HepG2 (cell line): ENCODE measurements at regions not wholly inside any gene's neighbourhood (a gene's known extent, or its start where the extent isn't known, plus 50 kb on each side); places are given as distances from the start of the nearest gene placed in this dataset.

ENCODE experiments used
- ATAC-seq: fragments of 200-7000 bp; cut with Tn5 transposase; 3 replicates; pipeline ENCODE4 v1.9.1; 2020; ENCODE audit warnings: mild to moderate bottlenecking, moderate library complexity
- BruUV-seq: library from RNA; stranded (reverse); fragments of 400-500 nt; replicated peaks from 2 replicates; lab custom pipeline; 2021; lab: Mats Ljungman, UMichigan
- CTCF ChIA-PET: fragments of 300-600 bp; formaldehyde crosslinking; extraction: SDS; loops from one replicate; lab custom pipeline; 2021; ENCODE audit warnings: low total read pairs, inconsistent platforms, low intra/inter-chr PET ratio; lab: Yijun Ruan, JAX
- POLR2A ChIA-PET: fragments of 350-600 bp; sonication (Branson Sonifier 250); formaldehyde crosslinking; loops from one replicate; lab custom pipeline; 2020; ENCODE audit warnings: antibody characterized with exemption, inconsistent platforms; lab: Yijun Ruan, JAX
- DNase-seq: peaks from one replicate; pipeline ENCODE4 v3.0.0-alpha.2; 2015; ENCODE audit warnings: low spot score
- FAIRE-seq: peaks from 3 replicates; lab custom pipeline; 2011; peaks lifted over from hg19 to GRCh38; lab: Jason Lieb, UNC
- H2AFZ ChIP-seq: one replicate; pipeline ENCODE4 v1.6.1; 2011; ENCODE audit warnings: low read length, inconsistent platforms
- H3K27ac ChIP-seq: fragments of 300-600 bp; 3 replicates; pipeline ENCODE4 v1.8.0; 2011; ENCODE audit warnings: mixed run types, mild to moderate bottlenecking, mixed read lengths, low read length, inconsistent platforms; ENCODE audit not compliant: insufficient read depth; ENCODE audit errors: extremely low read length
- H3K27me3 ChIP-seq, 2 experiments: fragments of 200-600 bp in 1 of 2; 2 replicates in 1 of 2; 3 replicates in 1 of 2; pipeline versions ENCODE4 v1.6.0 to v1.8.0; 2011; ENCODE audit warnings: low read length in 2 of 2, mild to moderate bottlenecking in 2 of 2, moderate library complexity in 2 of 2, inconsistent platforms in 1 of 2; ENCODE audit not compliant: insufficient read depth in 2 of 2, control insufficient read depth in 1 of 2
- H3K36me3 ChIP-seq, 2 experiments: fragments of 200-600 bp in 1 of 2; replicated peaks in 1 of 2; 2 replicates in 1 of 2; 3 replicates in 1 of 2; pipeline versions ENCODE4 v1.5.1 to v1.8.0; 2011; ENCODE audit warnings: low read length in 2 of 2, inconsistent platforms in 1 of 2; ENCODE audit not compliant: insufficient read depth in 2 of 2, control insufficient read depth in 1 of 2
- H3K4me1 ChIP-seq: 2 replicates; pipeline ENCODE4 v1.5.1; 2012; ENCODE audit warnings: low read length, inconsistent platforms; ENCODE audit not compliant: insufficient read depth
- H3K4me2 ChIP-seq: 2 replicates; pipeline ENCODE4 v1.6.0; 2011; ENCODE audit warnings: low read depth, low read length, inconsistent platforms
- H3K4me3 ChIP-seq, 3 experiments: fragments of 200-600 bp in 1 of 3; sonication (generic), shearing (Covaris generic) in 1 of 3; replicated peaks in 1 of 3; 2 replicates each; pipeline ENCODE4 v1.5.1; 2011 to 2016; ENCODE audit warnings: low read length in 3 of 3, inconsistent platforms in 2 of 3, low read depth in 2 of 3, mild to moderate bottlenecking in 2 of 3, control low read depth in 1 of 3, mixed read lengths in 1 of 3; ENCODE audit not compliant: insufficient read depth in 1 of 3
- H3K79me2 ChIP-seq: one replicate; pipeline ENCODE4 v1.6.1; 2011; ENCODE audit warnings: low read length, inconsistent platforms; ENCODE audit not compliant: insufficient read depth
- H3K9ac ChIP-seq: 2 replicates; pipeline ENCODE4 v1.6.0; 2011; ENCODE audit warnings: mild to moderate bottlenecking, low read depth, low read length, inconsistent platforms; ENCODE audit not compliant: insufficient read depth
- H3K9me3 ChIP-seq: 2 replicates; pipeline ENCODE4 v1.5.1; 2012; ENCODE audit warnings: mild to moderate bottlenecking, low read length
- H4K20me1 ChIP-seq: 2 replicates; pipeline ENCODE4 v1.6.0; 2011; ENCODE audit warnings: inconsistent platforms, mild to moderate bottlenecking, low read length, moderate library complexity; ENCODE audit not compliant: insufficient read depth
- ATF7 ChIP-seq, 2 experiments: fragments of 450-650 bp in 1 of 2; sonication (generic) in 1 of 2; formaldehyde crosslinking in 1 of 2; IDR thresholded peaks; 2 replicates each; pipeline versions ENCODE4 v1.4.0 to v1.6.1; 2016 to 2020; ENCODE audit warnings: antibody characterized with exemption in 1 of 2, mild to moderate bottlenecking in 1 of 2, missing genetic modification reagents in 1 of 2
- CBX1 ChIP-seq: IDR thresholded peaks from one replicate; pipeline ENCODE4 v1.6.1; 2016; ENCODE audit warnings: antibody characterized with exemption, low read depth
- HMG20A ChIP-seq: IDR thresholded peaks from 2 replicates; pipeline ENCODE4 v1.6.1; 2016; ENCODE audit warnings: borderline replicate concordance
- KDM6A ChIP-seq: IDR thresholded peaks from 2 replicates; pipeline ENCODE4 v1.6.1; 2016; ENCODE audit warnings: low read depth
- NFE2 ChIP-seq: sonication (generic); formaldehyde crosslinking; IDR thresholded peaks from 2 replicates; pipeline ENCODE4 v1.4.0; 2020; ENCODE audit warnings: missing genetic modification reagents
- ZNF142 ChIP-seq: sonication (generic); formaldehyde crosslinking; IDR thresholded peaks from 2 replicates; pipeline ENCODE4 v1.4.0; 2020; ENCODE audit warnings: missing genetic modification reagents
- ZNF225 ChIP-seq: sonication (generic); formaldehyde crosslinking; IDR thresholded peaks from 2 replicates; pipeline ENCODE4 v1.4.0; 2020; ENCODE audit warnings: mild to moderate bottlenecking, missing genetic modification reagents
- ZNF629 ChIP-seq: sonication (generic); formaldehyde crosslinking; conservative IDR thresholded peaks from 2 replicates; pipeline ENCODE4 v1.5.0; 2020; ENCODE audit warnings: missing genetic modification reagents
- WGBS: methylation state at CpG from one replicate; pipeline ENCODE4 v1.1.6; 2017; ENCODE audit warnings: low lambda C conversion rate; 5-methylcytosine and 5-hydroxymethylcytosine counted together
- in situ Hi-C: cut with HindIII; loops from 2 replicates; pipeline ENCODE4 v1.10.0; 2017; ENCODE audit warnings: low pct_unique_long_range_greater_than_20kb; ENCODE audit not compliant: extremely low pct_ligation_motif_present
- intact Hi-C: fragments of 100-400 bp; cut with micrococcal nuclease; formaldehyde crosslinking; loops from one replicate; pipeline ENCODE4 v1.10.0; 2022; ENCODE audit not compliant: unreplicated experiment

DNA sequence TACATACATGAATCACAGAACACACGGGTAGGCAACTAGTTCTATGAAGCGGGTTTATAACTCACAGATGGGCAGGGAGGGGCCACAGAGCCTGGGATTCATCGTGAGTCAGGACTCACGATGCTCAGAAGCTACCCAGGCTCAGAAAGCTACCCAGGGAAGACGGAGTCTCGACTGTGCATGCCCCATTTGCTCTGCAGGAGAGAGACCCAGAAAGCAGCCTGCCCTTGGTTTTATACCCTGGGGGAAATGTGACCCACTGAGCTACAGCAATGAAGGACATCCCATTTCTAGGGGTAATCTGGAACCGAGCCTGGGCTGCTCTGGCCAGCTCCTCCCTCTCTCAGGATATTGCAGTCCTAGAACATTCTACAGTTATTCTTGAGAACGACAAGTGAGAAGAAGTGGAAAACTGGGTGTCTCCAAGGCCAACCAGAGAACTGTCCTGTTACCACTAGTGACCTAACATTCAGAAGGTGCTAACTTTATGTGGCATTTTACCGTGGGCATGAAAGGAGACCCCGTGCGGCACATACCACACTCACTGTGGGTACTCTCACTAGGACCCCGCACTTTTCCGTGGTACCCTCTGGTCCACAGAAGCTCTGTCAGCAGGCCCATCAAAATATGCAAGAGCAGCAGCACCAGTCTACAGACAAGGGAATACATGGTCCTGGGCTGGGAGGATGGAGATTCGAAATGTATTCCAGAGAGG, 201.9 kb upstream of the PMEPA1 start (continued):
- TF ChIP-seq ZNF142 (CRISPR knock-in tag) = no peak
- TF ChIP-seq ATF7 (IDR thresholded peaks at IDR 0.05) = no peak
- no peak for TF ChIP-seq ATF7 (CRISPR knock-in tag; IDR thresholded peaks at IDR 0.05)
- TF ChIP-seq CBX1 = no peak
- no peak for TF ChIP-seq NFE2 (CRISPR knock-in tag)
- TF ChIP-seq ZNF225 (CRISPR knock-in tag) = no peak

DNA sequence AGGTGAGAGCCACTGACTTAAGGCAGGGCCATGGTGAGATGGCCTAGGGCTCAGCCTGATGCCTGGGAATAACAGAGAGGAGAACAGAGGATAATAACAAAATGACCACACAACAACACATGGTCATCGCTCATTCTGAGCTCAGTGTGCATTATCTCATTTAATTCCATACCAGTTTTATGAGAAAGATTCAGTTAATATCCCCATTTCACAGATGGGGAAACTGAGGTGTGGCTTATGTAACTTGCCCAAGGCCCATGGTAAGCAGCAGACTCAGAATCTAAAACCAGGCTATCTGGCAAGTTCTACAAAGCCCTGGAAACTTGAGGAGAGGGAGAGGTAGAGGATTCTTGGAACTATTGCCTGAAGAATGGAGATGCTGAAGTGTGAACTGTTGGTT, 200.9 kb upstream of the PMEPA1 start:
- WGBS = 0% methylated on average over 1 of the region's 1 CpG
- in situ Hi-C loops = no loop called here
- H3K27ac ChIP-seq = no peak overlapping the region
- H3K4me3 ChIP-seq = no peak overlapping the region
- FAIRE-seq (no peak), DNase-seq (no peak), ATAC-seq (no peak)
- TF ChIP-seq HMG20A (no peak), ZNF629 (CRISPR knock-in tag) (peak; percentile 71), KDM6A (no peak)
- H3K9me3 ChIP-seq = no peaks in the 10 kb centered on the region
- H3K4me2 ChIP-seq = no peak overlapping the region
- peaks cover 2 to 34% of the 10 kb centered on the region in 2 experiments; a peak in 3 of 5 replicates for H3K27me3 ChIP-seq
- no peaks in the 10 kb centered on the region for H3K36me3 ChIP-seq
- BruUV-seq = no TSS peak
- no peaks in the 10 kb centered on the region for H3K79me2 ChIP-seq
- ChIA-PET CTCF (no interaction called here), POLR2A (no interaction called here)
- H2AFZ ChIP-seq = no peak overlapping the region
- H4K20me1 ChIP-seq = no peaks in the 10 kb centered on the region
- no peak overlapping the region for H3K9ac ChIP-seq
- H3K4me1 ChIP-seq = no peaks in the 10 kb centered on the region
- intact Hi-C loops = no loop called here
